ENCODE measurements at regions not wholly inside any gene's neighbourhood (a gene's known extent, or its start where the extent isn't known, plus 50 kb on each side); places are given as distances from the start of the nearest gene placed in this dataset.
"Not testable (repeated sequence)": the region's sequence is repeated elsewhere in the genome, so short reads cannot be mapped to it uniquely, and the experiment has no call there.

DNA sequence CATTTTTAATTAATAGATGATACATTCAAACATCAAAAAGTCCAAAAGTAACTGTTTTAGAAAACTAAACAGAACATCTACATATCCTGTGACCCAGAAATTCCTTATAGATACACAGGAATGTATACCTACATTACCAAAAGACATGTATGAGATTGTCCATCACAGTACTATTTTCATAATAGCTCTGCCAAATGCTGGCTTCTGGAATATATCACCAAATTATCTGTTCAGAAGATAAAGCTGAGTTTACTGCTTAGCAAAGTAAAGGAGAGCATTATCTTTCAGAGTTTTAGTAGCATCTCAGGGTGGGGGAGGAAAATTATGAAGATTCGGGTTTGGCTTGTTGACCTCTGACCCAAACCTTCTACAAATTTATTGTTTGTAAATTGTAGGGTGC lies 368.9 kb upstream of the SLC7A11 start:
- DNase-seq: no peak

DNA sequence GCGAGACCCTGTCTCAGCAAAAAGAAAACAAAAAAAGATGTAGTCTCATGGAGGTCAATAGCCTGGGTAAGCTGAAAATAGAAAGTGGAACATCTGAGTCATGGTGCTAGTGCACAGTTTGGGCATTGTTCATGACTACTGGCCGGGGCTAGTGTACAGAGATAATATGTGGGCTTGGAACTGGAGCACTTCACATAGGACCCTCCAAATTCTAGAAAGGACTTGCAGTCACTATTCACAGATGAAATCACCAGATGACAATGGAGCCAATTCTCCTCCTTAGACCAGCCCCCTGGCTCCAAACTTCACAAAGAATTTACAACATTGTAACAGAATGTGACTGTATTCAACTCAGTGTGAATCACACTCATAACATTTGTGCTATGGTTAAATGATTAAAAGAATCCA lies 367.8 kb upstream of the SLC7A11 start:
- DNase-seq: no peak

DNA sequence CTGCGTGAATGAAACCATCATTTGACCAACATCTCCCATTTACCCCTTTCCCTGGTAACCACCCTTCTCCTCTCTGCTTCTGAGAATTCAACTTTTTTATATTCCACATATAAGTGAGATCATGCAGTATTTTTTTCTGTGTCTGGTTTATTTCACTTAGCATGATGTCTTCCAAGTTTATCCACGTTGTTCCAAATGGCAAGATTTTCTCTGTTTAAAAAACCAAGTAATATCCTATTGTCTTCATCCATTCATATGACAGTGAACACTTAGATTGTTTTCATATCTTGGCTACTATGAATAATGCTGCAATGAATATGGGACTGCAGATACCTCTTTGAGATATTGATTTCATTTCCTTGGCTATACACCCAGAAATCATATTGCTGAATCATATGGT lies 362.4 kb upstream of the SLC7A11 start:
- no peak for DNase-seq

GRCh38 chr4:138602664-138603063 lies 360.5 kb upstream of the SLC7A11 start:
- DNase-seq: no peak

- DNase-seq: no peak
These were observed 357.8 kb upstream of the SLC7A11 start for GRCh38 chr4:138599965-138600364.

DNA sequence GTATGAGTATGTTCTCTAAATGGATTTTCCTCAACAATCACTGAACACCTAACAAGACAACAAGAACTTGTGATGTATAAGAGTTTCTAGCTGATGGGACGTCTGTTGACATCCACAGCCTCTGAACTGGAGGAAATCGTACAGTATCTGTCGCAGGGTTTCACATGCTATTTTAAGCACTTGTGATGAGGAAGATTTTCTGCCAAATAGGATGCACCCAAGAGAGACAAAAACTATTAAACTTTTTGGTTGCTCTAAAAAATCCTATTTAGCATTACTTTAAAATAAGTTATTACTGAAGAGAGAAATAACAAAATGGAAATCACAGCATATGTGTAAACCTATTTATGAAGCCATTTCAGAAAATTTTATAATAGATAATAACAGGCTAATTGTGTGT lies 356.1 kb upstream of the SLC7A11 start:
- no peak for DNase-seq

GRCh38 chr4:138596896-138597295 lies 354.7 kb upstream of the SLC7A11 start:
- DNase-seq: no peak

GRCh38 chr4:138595731-138596460 lies 353.7 kb upstream of the SLC7A11 start:
- DNase-seq: no peak

GRCh38 chr4:138595171-138595570 lies 353.0 kb upstream of the SLC7A11 start:
- no peak for DNase-seq

GRCh38 chr4:138592796-138593195 lies 350.6 kb upstream of the SLC7A11 start:
- no peak for DNase-seq

GRCh38 chr4:138591808-138592207 lies 349.7 kb upstream of the SLC7A11 start:
- no peak for DNase-seq

GRCh38 chr4:138588501-138588900 lies 346.4 kb upstream of the SLC7A11 start:
- DNase-seq: no peak

GRCh38 chr4:138579146-138579545 lies 337.0 kb upstream of the SLC7A11 start:
- DNase-seq: no peak

- not testable (repeated sequence) for DNase-seq
These were observed 335.7 kb upstream of the SLC7A11 start for GRCh38 chr4:138577826-138578225.

GRCh38 chr4:138577145-138577544 lies 335.0 kb upstream of the SLC7A11 start:
- no peak for DNase-seq

DNA sequence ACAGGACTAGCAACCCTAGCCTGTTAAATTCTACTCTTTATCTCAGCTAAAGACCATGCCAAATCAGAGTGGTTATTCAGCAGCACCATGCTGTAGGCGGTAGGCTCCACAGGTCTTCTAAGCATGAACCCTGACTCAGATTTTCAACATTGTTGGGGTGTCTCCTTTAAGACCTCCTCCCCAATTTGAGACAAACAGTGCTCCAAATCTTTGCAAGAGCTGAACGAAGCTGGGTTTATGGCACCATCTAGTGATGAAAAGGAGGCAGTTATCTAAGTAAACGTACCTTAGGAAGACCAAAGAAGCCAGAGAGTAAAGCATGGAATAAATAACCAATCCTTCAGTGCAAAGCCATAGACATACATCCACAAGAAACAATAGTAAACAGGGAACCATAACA lies 334.5 kb upstream of the SLC7A11 start:
- DNase-seq: no peak

- DNase-seq: no peak
These were observed 331.1 kb upstream of the SLC7A11 start for GRCh38 chr4:138573246-138573645.

- no peak for DNase-seq
These were observed 329.9 kb upstream of the SLC7A11 start for GRCh38 chr4:138572007-138572406.

DNA sequence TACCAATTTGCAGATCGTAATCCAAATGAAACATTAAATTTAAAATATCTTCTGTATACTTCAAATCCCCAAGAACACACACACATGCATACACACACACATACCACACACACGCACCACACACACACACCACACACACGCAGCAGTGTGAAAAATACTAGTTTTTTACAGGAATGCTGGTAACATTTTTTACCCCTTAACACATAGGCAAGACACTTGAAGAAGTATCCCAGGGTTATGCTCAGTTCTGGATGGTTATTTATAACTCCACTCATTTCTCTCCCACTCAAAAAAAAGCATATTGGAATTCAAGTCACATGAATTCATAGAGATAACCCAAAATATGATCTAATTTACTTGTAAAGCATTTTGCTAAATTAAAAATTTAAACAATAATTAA lies 325.5 kb upstream of the SLC7A11 start:
- DNase-seq: no peak

DNA sequence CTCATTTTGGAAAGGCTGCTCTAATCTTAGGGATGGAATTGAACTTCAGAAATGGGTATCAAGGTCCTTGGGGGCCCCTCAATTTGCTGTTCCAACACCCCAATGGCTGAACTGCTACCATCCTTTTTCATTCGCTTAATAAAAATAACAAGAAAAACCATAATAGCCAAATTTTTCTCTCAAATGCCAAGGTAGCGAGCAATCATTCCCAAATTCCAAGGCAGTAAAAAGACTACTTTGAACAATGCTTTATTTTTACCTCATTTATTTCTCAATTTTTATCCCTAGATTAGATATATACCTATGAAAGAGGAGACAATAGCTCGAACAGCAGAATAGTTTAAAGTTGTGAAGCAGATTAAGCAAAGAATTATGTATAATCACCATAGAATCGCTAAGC lies 323.4 kb upstream of the SLC7A11 start:
- DNase-seq: no peak

- DNase-seq: no peak
These were observed 320.4 kb upstream of the SLC7A11 start for GRCh38 chr4:138562544-138562991.

DNA sequence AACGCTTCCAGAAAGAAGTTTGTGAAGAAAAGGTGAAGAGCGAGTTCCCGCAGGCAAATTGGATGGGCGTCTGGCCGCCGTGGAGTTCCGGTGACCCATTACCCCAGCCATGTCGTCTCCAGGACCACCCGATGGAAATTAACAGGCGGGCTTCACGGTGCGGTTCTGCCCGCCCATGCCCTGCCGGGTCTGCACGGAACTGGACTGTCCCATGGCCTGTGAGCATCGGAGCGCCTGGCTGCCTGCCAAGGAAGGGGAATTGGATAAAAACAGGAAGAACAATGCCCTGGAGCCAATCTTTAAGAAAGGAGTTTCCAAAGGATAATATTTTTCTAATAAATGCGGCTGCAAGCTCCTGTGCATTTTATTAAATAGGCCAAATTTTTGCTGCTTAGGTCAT lies 319.8 kb upstream of the SLC7A11 start:
- no peak for DNase-seq

DNA sequence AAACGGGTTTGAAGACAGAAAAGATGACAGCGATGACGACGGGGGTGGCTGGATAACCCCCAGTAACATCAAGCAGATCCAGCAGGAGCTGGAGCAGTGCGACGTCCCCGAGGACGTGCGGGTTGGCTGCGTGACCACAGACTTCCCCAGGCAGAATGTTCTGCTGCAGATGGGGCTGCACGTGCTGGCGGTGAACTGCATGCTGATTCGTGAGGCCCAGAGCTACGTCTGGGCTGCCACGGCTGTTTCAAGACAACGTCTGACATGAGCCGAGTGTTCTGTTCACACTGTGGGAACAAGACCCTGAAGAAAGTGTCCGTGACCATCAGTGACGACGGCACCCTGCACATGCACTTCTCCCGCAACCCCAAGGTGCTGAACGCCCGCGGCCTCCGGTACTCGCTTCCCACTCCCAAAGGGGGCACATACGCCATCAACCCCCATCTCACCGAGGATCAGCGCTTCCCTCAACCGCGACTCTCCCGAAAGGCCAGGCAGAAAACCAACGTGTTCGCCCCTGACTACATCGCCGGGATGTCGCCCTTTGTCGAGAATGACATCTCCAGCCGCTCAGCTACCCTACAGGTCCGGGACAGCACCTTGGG lies 319.2 kb upstream of the SLC7A11 start:
- DNase-seq: no peak

DNA sequence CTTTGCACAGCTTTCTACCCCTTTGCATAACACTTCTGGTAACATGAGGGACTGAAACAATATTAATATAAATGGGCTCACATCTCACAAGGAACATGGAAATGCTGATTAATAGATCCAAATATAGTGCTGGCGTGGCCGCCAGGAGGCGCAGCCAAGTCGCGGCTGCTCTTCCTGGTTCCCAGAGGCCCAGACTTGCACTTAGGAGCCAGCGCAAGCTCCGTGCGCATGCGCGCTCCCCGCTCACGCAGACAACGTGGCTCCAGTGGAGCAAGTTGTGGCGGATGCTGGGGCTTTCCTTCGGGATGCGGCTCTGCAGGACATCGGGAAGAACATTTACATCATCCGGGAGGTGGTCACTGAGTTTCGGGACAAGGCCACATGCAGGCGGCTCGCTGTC lies 318.3 kb upstream of the SLC7A11 start:
- DNase-seq: no peak

- DNase-seq: no peak
These were observed 316.7 kb upstream of the SLC7A11 start for GRCh38 chr4:138558886-138559285.

Measured in activated CD4-positive, CD25-positive, alpha-beta regulatory T cell (primary cell).